ENCODE measurements at regions not wholly inside any gene's neighbourhood (a gene's known extent, or its start where the extent isn't known, plus 50 kb on each side); places are given as distances from the start of the nearest gene placed in this dataset.

DNA sequence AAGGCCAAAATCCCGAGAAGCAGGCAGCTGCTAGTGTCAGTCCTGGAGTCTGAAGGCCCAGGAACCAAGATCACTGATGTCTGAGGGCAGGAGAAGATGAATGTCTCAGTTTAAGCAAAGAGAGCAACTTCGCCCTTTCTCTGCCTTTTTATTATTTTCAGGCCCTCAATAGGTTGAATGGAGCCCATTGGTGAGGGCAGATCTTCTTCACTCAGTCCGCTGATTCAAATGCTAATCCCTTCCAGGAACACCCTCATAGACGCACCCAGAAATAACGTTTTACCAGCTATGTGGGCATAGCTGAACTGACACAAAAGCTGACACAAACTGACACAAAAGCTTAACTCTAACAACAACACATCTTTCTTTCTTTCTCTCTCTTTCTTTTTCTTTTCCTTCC is 78.0 kb upstream of the KCNJ3 start:
- TF ChIP-seq CTCF (IDR thresholded peaks at IDR 0.05; ENCODE audit: low read depth, low read length, poor library complexity, severe bottlenecking) (no peak), EZH2phosphoT487 (IDR thresholded peaks at IDR 0.05; ENCODE audit: borderline replicate concordance, low read length) (no peak)
